Glutamatergic neuron (in vitro differentiated cells): ENCODE measurements at regions not wholly inside any gene's neighbourhood (a gene's known extent, or its start where the extent isn't known, plus 50 kb on each side); places are given as distances from the start of the nearest gene placed in this dataset.

Experiments
- DNase-seq: peaks from one replicate; pipeline ENCODE4 v3.0.0; 2022
- H3K27ac Mint-ChIP-seq: one replicate; pipeline ENCODE4 v1.8.0; 2020; ENCODE audit warnings: mild to moderate bottlenecking, mixed read lengths, inconsistent platforms; ENCODE audit not compliant: unreplicated experiment
- H3K27me3 Mint-ChIP-seq: one replicate; pipeline ENCODE4 v1.8.0; 2020; ENCODE audit warnings: mild to moderate bottlenecking, moderate library complexity, mixed read lengths, inconsistent platforms; ENCODE audit not compliant: unreplicated experiment
- H3K36me3 Mint-ChIP-seq: one replicate; pipeline ENCODE4 v1.8.0; 2020; ENCODE audit warnings: mild to moderate bottlenecking, mixed read lengths, inconsistent platforms; ENCODE audit not compliant: unreplicated experiment
- H3K4me1 Mint-ChIP-seq: one replicate; pipeline ENCODE4 v1.8.0; 2020; ENCODE audit warnings: mild to moderate bottlenecking, low read depth, mixed read lengths, inconsistent platforms; ENCODE audit not compliant: unreplicated experiment
- H3K4me3 Mint-ChIP-seq: one replicate; pipeline ENCODE4 v1.8.0; 2020; ENCODE audit warnings: mild to moderate bottlenecking, mixed read lengths, inconsistent platforms; ENCODE audit not compliant: unreplicated experiment
- H3K9me3 Mint-ChIP-seq: one replicate; pipeline ENCODE4 v1.8.0; 2020; ENCODE audit warnings: mild to moderate bottlenecking, moderate library complexity, mixed read lengths, inconsistent platforms; ENCODE audit not compliant: unreplicated experiment
- TF ChIP-seq, protein P1 (sequence below): fragments of 200-600 bp; sonication (generic); IDR thresholded peaks from one replicate; pipeline ENCODE4 v1.5.0; 2021; ENCODE audit not compliant: partially characterized antibody, unreplicated experiment

DNA sequence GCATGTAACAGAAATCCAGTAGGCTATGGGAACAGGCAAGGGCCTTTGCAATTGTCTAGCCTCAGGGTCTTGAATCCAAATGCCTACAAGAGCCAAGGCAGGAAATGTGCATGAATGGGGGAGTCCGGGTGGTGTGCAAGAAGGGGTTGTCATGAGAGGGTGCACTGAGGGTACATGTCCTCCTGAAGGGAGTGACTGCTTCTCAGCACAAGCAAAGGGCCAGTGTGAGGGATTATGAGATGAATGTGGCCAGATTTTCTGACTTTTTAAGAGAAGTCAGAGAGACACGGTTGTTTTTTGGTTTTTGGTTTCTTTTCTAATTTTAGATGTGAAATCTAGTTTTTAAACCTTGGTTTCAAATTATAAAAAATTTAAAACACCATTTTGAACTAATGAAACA, 76.5 kb upstream of the LSM6 start:
- no peak overlapping the region for H3K27ac Mint-ChIP-seq
- no peak overlapping the region for H3K4me3 Mint-ChIP-seq
- peaks cover 5% of the 10 kb centered on the region for H3K36me3 Mint-ChIP-seq
- H3K27me3 Mint-ChIP-seq = no peaks in the 10 kb centered on the region
- H3K9me3 Mint-ChIP-seq = peaks cover 1% of the 10 kb centered on the region
- no peaks in the 10 kb centered on the region for H3K4me1 Mint-ChIP-seq
- TF ChIP-seq, protein P1, sequence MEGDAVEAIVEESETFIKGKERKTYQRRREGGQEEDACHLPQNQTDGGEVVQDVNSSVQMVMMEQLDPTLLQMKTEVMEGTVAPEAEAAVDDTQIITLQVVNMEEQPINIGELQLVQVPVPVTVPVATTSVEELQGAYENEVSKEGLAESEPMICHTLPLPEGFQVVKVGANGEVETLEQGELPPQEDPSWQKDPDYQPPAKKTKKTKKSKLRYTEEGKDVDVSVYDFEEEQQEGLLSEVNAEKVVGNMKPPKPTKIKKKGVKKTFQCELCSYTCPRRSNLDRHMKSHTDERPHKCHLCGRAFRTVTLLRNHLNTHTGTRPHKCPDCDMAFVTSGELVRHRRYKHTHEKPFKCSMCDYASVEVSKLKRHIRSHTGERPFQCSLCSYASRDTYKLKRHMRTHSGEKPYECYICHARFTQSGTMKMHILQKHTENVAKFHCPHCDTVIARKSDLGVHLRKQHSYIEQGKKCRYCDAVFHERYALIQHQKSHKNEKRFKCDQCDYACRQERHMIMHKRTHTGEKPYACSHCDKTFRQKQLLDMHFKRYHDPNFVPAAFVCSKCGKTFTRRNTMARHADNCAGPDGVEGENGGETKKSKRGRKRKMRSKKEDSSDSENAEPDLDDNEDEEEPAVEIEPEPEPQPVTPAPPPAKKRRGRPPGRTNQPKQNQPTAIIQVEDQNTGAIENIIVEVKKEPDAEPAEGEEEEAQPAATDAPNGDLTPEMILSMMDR = no peak
- no peak for DNase-seq

DNA sequence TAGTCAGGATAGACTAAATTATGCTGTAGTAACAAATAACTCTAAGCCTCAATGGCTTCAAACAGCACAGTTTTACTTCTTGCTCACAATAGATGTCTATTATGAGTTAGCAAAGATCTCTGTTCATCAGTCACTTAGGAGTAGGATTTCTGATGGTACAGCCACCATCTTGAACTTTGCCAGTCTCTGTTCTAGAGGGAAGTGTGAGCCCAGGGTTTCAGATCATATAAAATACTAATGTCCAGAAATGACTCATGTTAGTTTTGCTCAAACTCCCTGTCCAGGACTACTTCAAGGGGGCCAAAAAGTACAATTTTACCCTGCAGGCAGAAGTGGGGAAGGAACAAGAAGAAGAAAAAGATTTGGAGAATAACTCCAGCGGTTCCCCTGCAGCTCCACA, 77.1 kb upstream of the LSM6 start:
- Mint-ChIP-seq H3K4me1 (no peaks in the 10 kb centered on the region), H3K27ac (no peak overlapping the region), H3K27me3 (no peaks in the 10 kb centered on the region), H3K9me3 (peaks cover 1% of the 10 kb centered on the region), H3K4me3 (no peak overlapping the region), H3K36me3 (peaks cover 3% of the 10 kb centered on the region)
- TF ChIP-seq, protein P1 = no peak
- no peak for DNase-seq

DNA sequence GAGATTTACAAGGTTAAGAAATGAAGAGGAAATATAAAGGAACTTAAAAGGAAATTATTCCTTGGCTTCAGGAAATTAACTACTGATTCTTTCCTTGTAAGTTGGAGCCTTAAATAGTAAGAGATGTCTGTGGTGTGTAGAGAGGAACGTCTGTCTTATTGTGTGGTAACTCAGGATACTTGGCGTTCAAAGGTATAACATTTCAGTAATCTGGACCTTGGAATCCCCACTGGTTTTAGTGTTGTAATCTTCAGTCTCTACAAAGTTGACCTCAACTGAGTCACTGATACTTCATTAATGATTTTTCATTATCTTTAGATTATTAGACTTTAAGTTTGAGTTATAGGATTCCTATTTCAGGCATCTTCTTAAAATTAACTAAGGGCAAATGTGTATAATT, 79.1 kb upstream of the LSM6 start:
- DNase-seq = no peak
- H3K27me3 Mint-ChIP-seq = no peaks in the 10 kb centered on the region
- no peaks in the 10 kb centered on the region for H3K9me3 Mint-ChIP-seq
- no peaks in the 10 kb centered on the region for H3K4me1 Mint-ChIP-seq
- H3K27ac Mint-ChIP-seq = no peak overlapping the region
- TF ChIP-seq, protein P1 = no peak
- no peak overlapping the region for H3K4me3 Mint-ChIP-seq
- no peaks in the 10 kb centered on the region for H3K36me3 Mint-ChIP-seq

DNA sequence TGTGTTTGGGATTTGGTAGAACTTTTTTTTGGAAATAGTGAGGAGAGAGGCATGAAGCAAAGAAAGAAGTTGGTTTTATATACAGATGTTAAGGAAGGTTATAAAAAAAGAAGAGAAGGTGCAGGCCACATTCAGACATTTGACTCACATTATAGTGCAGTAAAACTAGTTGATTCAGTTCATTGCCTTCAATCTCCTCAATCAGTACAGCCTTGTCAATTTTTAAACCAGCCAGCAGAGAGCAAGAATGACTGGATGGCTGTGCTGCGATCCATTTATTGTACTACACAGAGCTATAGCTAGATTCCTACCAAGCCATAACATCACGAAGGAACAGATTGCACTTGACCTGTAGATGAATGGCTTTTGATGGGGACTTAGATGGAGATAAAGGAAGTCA, 79.7 kb upstream of the LSM6 start:
- Mint-ChIP-seq H3K27me3 (no peaks in the 10 kb centered on the region), H3K36me3 (no peaks in the 10 kb centered on the region), H3K4me1 (no peaks in the 10 kb centered on the region), H3K4me3 (no peak overlapping the region), H3K9me3 (no peaks in the 10 kb centered on the region), H3K27ac (no peak overlapping the region)
- TF ChIP-seq, protein P1 = no peak
- no peak for DNase-seq

DNA sequence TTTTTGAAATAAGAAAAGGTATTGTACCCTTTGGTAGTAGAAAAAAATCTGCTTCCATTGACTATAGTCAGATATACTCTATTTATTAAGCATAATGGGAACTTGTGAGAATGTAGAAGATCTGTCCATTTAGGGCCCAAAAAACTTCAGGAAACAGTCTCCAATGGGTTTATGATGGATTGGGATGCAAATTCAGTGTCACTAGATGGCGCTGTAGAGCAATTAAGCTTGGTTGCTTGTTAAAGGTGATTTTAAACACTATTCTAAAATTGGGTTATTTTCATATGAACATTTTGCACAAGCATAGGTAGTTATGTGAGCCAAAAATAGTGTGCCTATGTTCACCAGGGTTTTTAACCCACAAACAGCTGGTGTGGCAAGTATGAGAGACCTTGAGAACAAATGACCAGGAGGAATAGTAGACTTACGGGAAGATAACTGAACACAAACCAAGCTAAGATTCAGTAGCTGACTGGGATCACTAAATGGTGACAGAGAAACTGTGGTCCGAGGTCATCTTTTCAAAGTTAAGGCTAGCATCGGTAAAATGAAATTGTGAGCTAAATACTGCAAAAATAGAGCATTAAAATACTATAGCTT, 80.3 kb upstream of the LSM6 start:
- Mint-ChIP-seq H3K36me3 (no peaks in the 10 kb centered on the region), H3K27ac (no peak overlapping the region), H3K4me3 (no peak overlapping the region), H3K4me1 (no peaks in the 10 kb centered on the region), H3K9me3 (no peaks in the 10 kb centered on the region), H3K27me3 (no peaks in the 10 kb centered on the region)
- no peak for DNase-seq
- TF ChIP-seq, protein P1 = peak; percentile 75
